Tibial nerve (tissue), 4 donors: ENCODE measurements at regions not wholly inside any gene's neighbourhood (a gene's known extent, or its start where the extent isn't known, plus 50 kb on each side); places are given as distances from the start of the nearest gene placed in this dataset.

Experiments used
- DNase-seq, 2 donors: peaks; one replicate each; pipeline ENCODE4 v3.0.0-alpha.2; 2019; ENCODE audit warnings: low spot score in 2 of 2
- H3K27ac ChIP-seq, 4 donors: fragments of 200-600 bp; sonication (generic) in 3 of 4; one replicate each; pipeline ENCODE4 v1.5.1; 2017 to 2019; ENCODE audit warnings: mild to moderate bottlenecking in 1 of 4
- H3K27me3 ChIP-seq, 2 donors: fragments of 200-600 bp; sonication (generic) in 1 of 2; one replicate each; pipeline versions ENCODE4 v1.5.1 to v1.6.0; 2017 to 2019
- H3K36me3 ChIP-seq, 3 donors: fragments of 200-600 bp; sonication (generic); one replicate each; pipeline ENCODE4 v1.5.1; 2018 to 2019
- H3K4me1 ChIP-seq, 4 donors: fragments of 200-600 bp; sonication (generic) in 3 of 4; one replicate each; pipeline ENCODE4 v1.5.1; 2017 to 2019
- H3K4me3 ChIP-seq, 4 donors: fragments of 200-600 bp; sonication (generic) in 3 of 4; one replicate each; pipeline ENCODE4 v1.5.1; 2017 to 2019; ENCODE audit warnings: mild to moderate bottlenecking in 1 of 4, moderate library complexity in 1 of 4
- H3K9me3 ChIP-seq, 4 donors: fragments of 200-600 bp; sonication (generic) in 3 of 4; one replicate each; pipeline ENCODE4 v1.5.1; 2017 to 2019
- CTCF ChIP-seq, 5 experiments: fragments of 200-600 bp in 3 of 5; fragments of 450-650 bp in 2 of 5; sonication (generic) in 3 of 5; IDR thresholded peaks; one replicate each; pipeline ENCODE4 v1.5.1; 2016 to 2019; ENCODE audit warnings: antibody characterized with exemption in 5 of 5, mild to moderate bottlenecking in 3 of 5, moderate library complexity in 2 of 5
- EP300 ChIP-seq, 2 donors: sonication (generic); formaldehyde crosslinking; IDR thresholded peaks; one replicate each; pipeline ENCODE4 v1.6.1; 2017; ENCODE audit warnings: antibody characterized with exemption in 2 of 2, mild to moderate bottlenecking in 1 of 2
- POLR2A ChIP-seq, 2 donors: fragments of 450-650 bp; IDR thresholded peaks; one replicate each; pipeline ENCODE4 v1.6.1; 2017; ENCODE audit warnings: antibody characterized with exemption in 2 of 2, mild to moderate bottlenecking in 2 of 2, moderate library complexity in 2 of 2
- WGBS, 2 donors: methylation state at CpG; one replicate each; pipeline ENCODE4 v1.1.5; 2018; 5-methylcytosine and 5-hydroxymethylcytosine counted together

GRCh38 chr17:77036841-77037381, 103.9 kb upstream of the SEC14L1 start:
- H3K27ac ChIP-seq: no peak overlapping the region
- H3K36me3 ChIP-seq: peaks cover 0 to 4% (median 0%) of the 10 kb centered on the region in 3 donors
- no peak overlapping the region for H3K4me3 ChIP-seq
- peaks cover 0 to 9% (median 0%) of the 10 kb centered on the region in 4 donors for H3K9me3 ChIP-seq
- H3K27me3 ChIP-seq: peaks cover 0 to 49% of the 10 kb centered on the region in 2 donors
- no peak for DNase-seq
- H3K4me1 ChIP-seq: no peaks in the 10 kb centered on the region
- WGBS, 2 donors: 45 to 63% methylated on average over 22 to 23 of the region's 23 CpGs
- TF ChIP-seq POLR2A (IDR thresholded peaks at IDR 0.05) (no peak), CTCF (IDR thresholded peaks at IDR 0.05) (no peak), EP300 (IDR thresholded peaks at IDR 0.05) (no peak)

GRCh38 chr17:77037943-77038342, 102.8 kb upstream of the SEC14L1 start:
- 85 to 91% methylated on average over 7 of the region's 7 CpGs for WGBS, 2 donors
- H3K4me3 ChIP-seq: no peak overlapping the region
- no peaks in the 10 kb centered on the region for H3K4me1 ChIP-seq
- no peaks in the 10 kb centered on the region for H3K36me3 ChIP-seq
- no peaks in the 10 kb centered on the region for H3K9me3 ChIP-seq
- H3K27me3 ChIP-seq: peaks cover 0 to 48% of the 10 kb centered on the region in 2 donors
- TF ChIP-seq POLR2A (IDR thresholded peaks at IDR 0.05) (no peak), CTCF (IDR thresholded peaks at IDR 0.05) (no peak), EP300 (IDR thresholded peaks at IDR 0.05) (no peak)
- DNase-seq: no peak
- no peak overlapping the region for H3K27ac ChIP-seq

GRCh38 chr17:77038884-77039555, 101.7 kb upstream of the SEC14L1 start:
- H3K27me3 ChIP-seq: peaks cover 0 to 40% of the 10 kb centered on the region in 2 donors
- TF ChIP-seq POLR2A (IDR thresholded peaks at IDR 0.05) (no peak), CTCF (IDR thresholded peaks at IDR 0.05) (no peak), EP300 (IDR thresholded peaks at IDR 0.05) (no peak)
- DNase-seq: no peak
- no peaks in the 10 kb centered on the region for H3K9me3 ChIP-seq
- H3K4me1 ChIP-seq: no peaks in the 10 kb centered on the region
- WGBS, 2 donors: 84% methylated on average over 20 of the region's 20 CpGs
- H3K4me3 ChIP-seq: no peak overlapping the region
- H3K27ac ChIP-seq: no peak overlapping the region
- no peaks in the 10 kb centered on the region for H3K36me3 ChIP-seq

- Histone ChIP-seq H3K36me3 (no peaks in the 10 kb centered on the region), H3K4me1 (no peaks in the 10 kb centered on the region), H3K4me3 (no peak overlapping the region), H3K27ac (no peak overlapping the region), H3K9me3 (no peaks in the 10 kb centered on the region), H3K27me3 (peaks cover 0 to 9% of the 10 kb centered on the region in 2 donors)
- WGBS, 2 donors: 75 to 79% methylated on average over 11 of the region's 11 CpGs
- TF ChIP-seq CTCF (IDR thresholded peaks at IDR 0.05): no peak
- TF ChIP-seq POLR2A (IDR thresholded peaks at IDR 0.05): no peak
- no peak for TF ChIP-seq EP300 (IDR thresholded peaks at IDR 0.05)
- no peak for DNase-seq
Observed at GRCh38 chr17:77042476-77043231, 98.1 kb upstream of the SEC14L1 start.
